NCI-H2081 treated with DMSO at 0.1 percent for 48 hours (cell line): ENCODE measurements at regions not wholly inside any gene's neighbourhood (a gene's known extent, or its start where the extent isn't known, plus 50 kb on each side); places are given as distances from the start of the nearest gene placed in this dataset.

Source experiments
- DNase-seq: peaks from one replicate; lab custom pipeline; 2025; lab: John Stamatoyannopoulos, UW

- DNase-seq: no peak
These were observed 55.2 kb downstream of the TTC32 start for GRCh38 chr2:19846567-19846966.

- DNase-seq: no peak
These were observed 55.8 kb downstream of the TTC32 start for GRCh38 chr2:19846030-19846429.

DNA sequence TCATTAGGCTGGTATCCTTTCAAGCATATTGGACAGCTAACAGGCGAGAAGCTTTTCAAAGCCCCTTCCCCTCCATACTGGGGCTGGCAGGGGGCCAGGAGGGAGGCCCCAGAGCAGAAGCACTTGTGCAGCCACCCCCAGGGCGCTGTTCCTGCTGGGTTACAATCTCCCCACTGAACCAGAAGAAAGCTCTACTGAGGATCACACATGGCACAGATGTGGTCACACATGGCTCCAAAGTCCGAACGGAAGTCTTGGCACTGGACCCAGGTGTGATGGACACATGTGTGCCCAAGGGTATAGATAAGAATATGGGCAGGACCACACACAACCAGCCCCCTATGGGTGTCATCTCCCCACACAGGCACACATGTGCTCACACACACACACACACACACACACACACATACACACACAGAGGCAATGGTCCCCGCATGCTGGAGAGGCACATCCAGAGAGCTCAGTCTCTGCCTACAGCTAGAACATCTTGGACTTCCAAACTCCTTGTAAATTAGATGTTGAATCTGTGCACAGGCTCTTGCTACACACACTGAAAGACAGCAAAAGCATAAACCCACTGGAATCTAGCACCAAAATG lies 56.4 kb downstream of the TTC32 start:
- DNase-seq: no peak

- DNase-seq: no peak
These were observed 57.0 kb downstream of the TTC32 start for GRCh38 chr2:19844750-19845149.

DNA sequence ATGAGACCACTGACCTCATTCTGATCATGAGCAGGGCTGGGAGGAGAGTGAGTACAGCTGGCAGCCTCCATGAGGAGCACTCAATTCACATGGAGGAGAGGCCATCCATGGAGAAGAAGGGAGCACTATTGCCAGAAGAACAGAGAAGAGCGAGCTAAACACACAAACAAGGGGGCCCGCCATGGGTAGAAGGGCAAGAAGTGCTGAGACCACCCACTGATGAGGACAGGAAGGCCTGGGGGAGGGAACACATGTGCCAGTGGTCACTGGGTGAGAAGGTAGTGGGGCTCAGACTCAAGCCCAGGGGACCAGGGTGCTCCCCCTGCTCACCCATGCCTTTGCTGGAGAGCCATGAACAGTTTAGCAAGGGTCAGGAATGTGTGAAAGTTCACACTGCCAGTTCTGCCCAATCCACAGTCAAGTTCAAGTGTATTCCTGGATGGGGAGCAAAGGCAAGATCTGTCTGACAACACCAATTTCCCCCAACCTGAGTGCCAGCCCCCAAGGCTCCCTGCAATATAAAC lies 57.7 kb downstream of the TTC32 start:
- DNase-seq: no peak

DNA sequence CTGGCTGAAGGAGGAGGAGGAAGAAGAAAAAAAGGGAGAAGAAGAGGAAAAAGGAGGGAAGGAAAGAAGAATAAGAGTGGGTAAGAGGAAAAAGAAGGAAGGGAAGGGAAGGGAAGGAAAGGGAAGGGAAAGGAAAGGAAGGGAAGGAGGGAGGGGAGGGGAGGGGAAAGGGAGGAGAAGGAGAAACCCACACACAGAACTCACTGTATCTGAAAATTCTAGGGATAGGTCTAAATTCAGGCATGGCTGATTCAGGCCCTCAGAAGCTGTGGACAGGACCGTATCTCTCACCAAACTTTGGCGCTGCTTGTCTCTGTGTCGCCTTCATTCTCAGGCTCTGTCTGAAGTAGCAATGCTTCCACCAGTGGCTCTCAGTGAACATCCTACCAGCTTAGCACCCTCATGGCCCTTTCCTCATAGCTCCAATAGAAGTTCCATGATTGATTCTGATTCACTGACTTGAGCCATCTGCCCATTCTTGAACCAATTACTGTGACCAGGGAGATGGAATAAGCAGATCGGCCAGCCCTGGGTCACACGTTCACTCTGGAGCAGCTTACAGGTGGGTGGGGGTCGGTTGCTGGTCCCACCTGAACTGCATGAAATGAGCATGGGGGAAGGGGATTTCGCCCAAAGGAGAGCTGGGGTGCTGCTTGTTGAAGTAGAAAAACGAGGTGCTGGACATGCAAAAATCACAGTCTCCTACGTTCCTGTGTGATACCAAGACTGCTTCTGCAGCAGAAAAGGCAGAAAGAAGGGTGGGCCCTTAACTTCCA lies 59.7 kb downstream of the TTC32 start:
- DNase-seq: no peak

DNA sequence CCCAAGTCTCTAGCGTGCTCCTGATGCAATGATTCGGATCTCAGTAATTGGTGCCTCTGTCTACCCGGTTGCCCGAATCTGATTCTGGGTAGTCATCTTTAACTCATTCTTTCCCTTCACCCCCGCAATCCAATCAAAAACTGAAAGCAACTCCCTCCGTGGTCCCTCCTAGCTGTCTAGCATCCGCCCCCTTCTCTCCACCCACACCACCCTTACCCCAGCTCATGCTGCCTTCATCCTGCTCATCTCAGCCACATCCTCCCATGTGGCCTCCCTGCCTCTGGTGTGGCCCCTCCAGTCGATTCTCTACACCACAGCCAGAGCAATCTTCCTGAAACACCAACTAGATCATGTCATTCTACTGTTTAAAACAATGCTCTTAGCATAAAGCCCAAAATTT lies 62.3 kb downstream of the TTC32 start:
- no peak for DNase-seq

GRCh38 chr2:19838616-19839015 lies 63.2 kb downstream of the TTC32 start:
- DNase-seq: no peak

DNA sequence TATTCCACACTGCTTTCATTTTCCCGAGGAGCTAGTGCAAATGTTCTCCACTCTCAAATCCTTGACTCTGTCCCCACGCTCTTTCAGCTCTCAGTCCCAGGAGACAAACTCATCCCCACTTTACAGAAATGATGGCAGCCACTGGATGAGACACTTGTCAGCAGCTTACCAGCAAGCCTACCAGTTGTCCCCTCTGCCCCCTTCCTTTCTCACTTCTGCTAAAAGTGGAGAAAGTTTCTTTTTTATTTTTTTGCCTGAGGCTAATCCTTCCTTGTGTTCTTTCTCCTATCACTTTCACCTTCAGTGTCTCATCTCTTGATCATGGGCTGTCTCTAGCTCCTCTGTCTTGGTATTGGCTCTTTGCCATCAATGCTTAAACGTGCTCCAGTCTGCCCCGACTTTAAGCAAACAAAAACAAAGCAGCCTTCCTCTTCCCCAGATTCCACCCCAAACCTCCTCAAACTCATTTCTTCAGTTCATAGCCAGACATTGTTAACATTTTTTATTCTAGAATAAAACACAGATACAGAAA lies 64.5 kb downstream of the TTC32 start:
- no peak for DNase-seq

GRCh38 chr2:19835781-19836281 lies 66.0 kb downstream of the TTC32 start:
- no peak for DNase-seq

- DNase-seq: no peak
These were observed 67.8 kb downstream of the TTC32 start for GRCh38 chr2:19833978-19834377.

DNA sequence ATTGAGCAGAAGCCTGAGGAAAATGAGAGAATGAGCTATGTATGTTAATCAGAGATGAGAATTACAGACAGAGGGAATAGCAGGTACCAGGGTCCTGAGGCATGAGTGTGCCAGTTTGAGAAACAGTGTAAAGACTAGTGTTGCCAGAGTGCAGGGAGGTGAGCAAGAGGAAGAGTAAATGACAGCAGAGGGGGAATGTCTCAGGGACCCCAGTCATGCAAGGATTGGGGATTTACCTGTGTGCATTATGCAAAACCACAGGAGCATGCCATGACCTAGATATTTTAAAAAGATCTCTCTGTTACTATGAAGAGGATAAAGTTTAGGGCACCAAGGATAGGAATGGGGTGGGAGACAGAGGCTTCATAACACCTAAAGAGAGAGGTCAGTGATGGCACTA lies 72.1 kb downstream of the TTC32 start:
- no peak for DNase-seq

DNA sequence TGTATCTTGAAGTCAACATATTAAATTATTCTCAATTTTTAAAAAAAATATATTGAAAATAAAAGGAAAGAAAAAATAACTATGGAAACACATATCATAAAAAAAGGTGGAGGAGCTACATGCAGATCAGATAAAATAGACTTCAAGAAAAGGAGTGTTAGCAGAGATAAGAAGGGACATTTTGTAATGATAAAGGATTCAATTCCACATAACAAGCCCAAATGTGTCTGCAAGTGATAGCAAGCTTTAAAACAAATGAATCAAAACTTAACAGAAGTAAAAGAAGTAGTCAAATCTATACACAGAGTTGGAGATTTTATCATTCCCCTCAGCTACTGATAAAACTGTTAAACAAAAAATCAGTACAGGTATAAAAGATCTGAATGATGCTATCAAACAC lies 74.9 kb downstream of the TTC32 start:
- DNase-seq: no peak

DNA sequence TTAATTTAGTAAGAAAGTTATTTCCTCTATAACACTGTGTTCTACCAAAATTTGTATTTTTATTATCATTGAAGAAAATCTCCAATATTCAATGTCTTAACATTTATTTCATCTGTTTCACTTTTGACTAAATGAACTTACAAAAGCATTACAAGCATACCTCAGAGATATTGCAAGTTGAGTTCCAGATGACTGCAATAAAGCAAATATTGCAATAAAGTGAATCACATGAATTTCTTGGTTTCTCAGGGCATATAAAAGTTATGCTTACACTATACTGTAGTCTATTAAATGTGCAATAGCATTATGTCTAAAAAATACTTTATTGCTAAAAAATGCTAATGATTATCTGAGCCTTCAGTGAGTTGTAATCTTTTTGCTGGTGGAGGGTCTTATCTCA lies 78.3 kb downstream of the TTC32 start:
- no peak for DNase-seq

GRCh38 chr2:19819097-19820065 lies 82.4 kb downstream of the TTC32 start:
- no peak for DNase-seq

- no peak for DNase-seq
These were observed 83.2 kb downstream of the TTC32 start for GRCh38 chr2:19818543-19818942.

DNA sequence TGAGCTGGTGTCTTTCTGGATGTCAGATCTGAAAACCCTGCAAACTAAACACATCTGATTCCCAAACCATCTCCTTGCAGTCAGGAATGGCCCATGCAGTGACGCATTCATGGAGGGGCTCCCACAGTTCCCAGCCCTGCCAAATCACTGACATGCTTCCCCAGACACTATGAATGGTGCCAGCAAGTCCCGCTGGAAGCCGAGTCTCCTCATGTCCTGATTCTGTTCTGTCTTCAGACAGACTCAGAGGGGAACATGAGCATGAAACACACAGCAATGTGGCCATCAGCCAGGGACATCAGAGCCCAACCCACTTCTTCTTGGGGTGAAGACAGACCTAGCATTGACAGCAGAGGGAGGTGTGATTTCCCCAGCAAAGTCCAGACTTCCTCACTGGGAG lies 83.7 kb downstream of the TTC32 start:
- DNase-seq: no peak

GRCh38 chr2:19815746-19816145 lies 86.0 kb downstream of the TTC32 start:
- no peak for DNase-seq

- DNase-seq: no peak
These were observed 89.6 kb downstream of the TTC32 start for GRCh38 chr2:19812166-19812565.

DNA sequence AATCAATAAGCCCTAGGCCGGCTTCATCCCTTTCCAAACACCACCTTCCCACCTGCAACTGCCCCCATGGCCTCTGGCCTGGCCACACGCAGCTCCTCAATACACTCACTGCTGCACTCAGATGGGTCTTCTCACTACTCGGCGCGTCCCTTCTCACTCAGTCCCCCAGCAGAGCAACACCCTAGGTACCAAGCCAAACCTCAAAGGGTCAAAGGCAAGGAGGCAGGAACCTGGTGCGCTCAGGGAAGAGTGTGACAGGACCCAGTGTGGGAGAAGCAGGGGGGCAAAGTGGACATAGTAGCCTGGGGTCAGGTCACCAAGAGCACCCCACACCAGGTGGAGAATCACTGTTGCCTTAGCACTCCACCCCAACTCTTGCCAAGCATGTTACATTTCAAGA lies 90.6 kb downstream of the TTC32 start:
- DNase-seq: no peak

- DNase-seq: no peak
These were observed 91.1 kb downstream of the TTC32 start for GRCh38 chr2:19810637-19811036.

- DNase-seq: no peak
These were observed 91.6 kb downstream of the TTC32 start for GRCh38 chr2:19810148-19810547.
